ENCODE measurements at regions not wholly inside any gene's neighbourhood (a gene's known extent, or its start where the extent isn't known, plus 50 kb on each side); places are given as distances from the start of the nearest gene placed in this dataset.

DNA sequence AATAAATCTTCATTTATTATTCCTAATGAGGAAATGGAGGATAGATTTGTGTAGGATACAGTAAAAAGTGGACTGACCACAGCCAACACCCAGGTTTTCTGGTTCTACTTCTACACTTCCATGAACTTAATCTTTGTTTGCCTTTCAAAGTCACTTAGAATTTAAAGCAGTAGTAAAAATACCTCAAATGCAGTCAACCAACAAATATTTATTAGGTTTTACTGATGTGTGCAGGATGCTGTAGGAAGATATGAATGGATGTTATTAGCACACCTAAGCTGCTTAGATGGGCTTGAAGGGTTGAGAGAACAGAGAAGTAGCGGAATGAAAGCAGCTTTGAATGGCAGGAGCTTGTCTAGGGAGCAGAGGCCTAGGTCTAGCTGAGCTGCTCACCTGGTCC is 201.1 kb downstream of the PALM2AKAP2 start:
- H4K20me1 ChIP-seq (ENCODE audit: low read depth), result no peaks in the 10 kb centered on the region
- no peak overlapping the region for H2AFZ ChIP-seq (replicated peaks)
- H3F3A ChIP-seq (ENCODE audit: low read depth), result no peaks in the 10 kb centered on the region
- H3K27me3 Mint-ChIP-seq (ENCODE audit: insufficient read depth, low read depth), result no peaks in the 10 kb centered on the region
- H3K79me2 ChIP-seq (ENCODE audit: low read depth), result no peaks in the 10 kb centered on the region
- DNase-seq (ENCODE audit: low spot score), result no peak
- no peaks in the 10 kb centered on the region for H3K36me3 ChIP-seq
- H3K9ac ChIP-seq, result no peak overlapping the region
- H3K4me3 ChIP-seq, result no peak overlapping the region
- H3K9me3 Mint-ChIP-seq, result peaks cover 6% of the 10 kb centered on the region
- H3K36me3 Mint-ChIP-seq, result no peaks in the 10 kb centered on the region
- TF ChIP-seq CTCF (IDR thresholded peaks at IDR 0.05) (no peak), EZH2phosphoT487 (IDR thresholded peaks at IDR 0.05) (no peak), EZH2 (IDR thresholded peaks at IDR 0.05) (no peak)
- H3K4me1 Mint-ChIP-seq, result peaks cover 4% of the 10 kb centered on the region
- no peak overlapping the region for H3K4me2 ChIP-seq
- H3K4me3 Mint-ChIP-seq, result no peak overlapping the region
- H3K27ac ChIP-seq, result no peak overlapping the region
- no peak overlapping the region for H3K27ac Mint-ChIP-seq
- H3K9me3 ChIP-seq (ENCODE audit: low read depth), result peaks cover 4% of the 10 kb centered on the region
- no peaks in the 10 kb centered on the region for H3K4me1 ChIP-seq
- H3K27me3 ChIP-seq, result no peaks in the 10 kb centered on the region

- TF ChIP-seq EZH2phosphoT487 (IDR thresholded peaks at IDR 0.05) (no peak), CTCF (IDR thresholded peaks at IDR 0.05) (no peak), EZH2 (IDR thresholded peaks at IDR 0.05) (no peak)
- Mint-ChIP-seq H3K4me1 (peaks cover 2% of the 10 kb centered on the region), H3K9me3 (peaks cover 13% of the 10 kb centered on the region), H3K4me3 (no peak overlapping the region), H3K27me3 (ENCODE audit: insufficient read depth, low read depth) (peaks cover 2% of the 10 kb centered on the region), H3K36me3 (no peaks in the 10 kb centered on the region), H3K27ac (no peak overlapping the region)
- Histone ChIP-seq H4K20me1 (ENCODE audit: low read depth) (no peaks in the 10 kb centered on the region), H3K4me1 (no peaks in the 10 kb centered on the region), H3K4me3 (no peak overlapping the region), H3K4me2 (no peak overlapping the region), H3K79me2 (ENCODE audit: low read depth) (no peaks in the 10 kb centered on the region), H3K36me3 (no peaks in the 10 kb centered on the region), H2AFZ (replicated peaks) (no peak overlapping the region), H3K27me3 (no peaks in the 10 kb centered on the region), H3K9me3 (ENCODE audit: low read depth) (peaks cover 4% of the 10 kb centered on the region), H3K27ac (no peak overlapping the region), H3F3A (ENCODE audit: low read depth) (no peaks in the 10 kb centered on the region), H3K9ac (no peak overlapping the region)
- DNase-seq (ENCODE audit: low spot score), result no peak
Measured at GRCh38 chr9:109986521-109986991, 206.6 kb downstream of the PALM2AKAP2 start.

DNA sequence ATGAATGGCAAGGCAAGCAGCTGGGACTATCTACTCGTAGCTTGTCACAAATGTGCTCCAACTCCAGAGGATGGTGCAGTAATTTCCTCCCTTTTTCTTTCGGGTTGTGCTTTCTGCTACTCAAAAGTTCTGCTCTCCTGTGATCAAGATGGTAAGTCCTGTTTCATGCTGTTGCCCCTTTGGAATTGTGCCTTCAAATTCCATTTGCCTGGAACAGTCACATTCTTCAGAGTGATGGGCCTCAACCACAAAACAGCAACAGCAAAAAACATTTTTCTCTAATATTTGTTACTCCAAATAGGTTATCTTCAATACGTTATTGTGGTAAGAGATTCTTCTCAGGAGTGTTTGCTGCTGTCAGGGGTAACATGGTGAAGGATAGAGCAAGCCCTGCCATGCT is 209.3 kb downstream of the PALM2AKAP2 start:
- Histone ChIP-seq H3K4me1 (no peaks in the 10 kb centered on the region), H3K9me3 (ENCODE audit: low read depth) (no peaks in the 10 kb centered on the region), H3K27ac (no peak overlapping the region), H3F3A (ENCODE audit: low read depth) (no peaks in the 10 kb centered on the region), H3K9ac (no peak overlapping the region), H3K79me2 (ENCODE audit: low read depth) (no peaks in the 10 kb centered on the region), H2AFZ (replicated peaks) (no peak overlapping the region), H3K36me3 (no peaks in the 10 kb centered on the region), H4K20me1 (ENCODE audit: low read depth) (no peaks in the 10 kb centered on the region), H3K4me3 (no peak overlapping the region), H3K4me2 (no peak overlapping the region), H3K27me3 (no peaks in the 10 kb centered on the region)
- no peak for DNase-seq (ENCODE audit: low spot score)
- TF ChIP-seq CTCF (IDR thresholded peaks at IDR 0.05) (no peak), EZH2phosphoT487 (IDR thresholded peaks at IDR 0.05) (no peak), EZH2 (IDR thresholded peaks at IDR 0.05) (no peak)
- Mint-ChIP-seq H3K4me3 (no peak overlapping the region), H3K27ac (no peak overlapping the region), H3K36me3 (peaks cover 3% of the 10 kb centered on the region), H3K9me3 (peaks cover 8% of the 10 kb centered on the region), H3K4me1 (peaks cover 2% of the 10 kb centered on the region), H3K27me3 (ENCODE audit: insufficient read depth, low read depth) (peaks cover 2% of the 10 kb centered on the region)
